ENCODE measurements at regions not wholly inside any gene's neighbourhood (a gene's known extent, or its start where the extent isn't known, plus 50 kb on each side); places are given as distances from the start of the nearest gene placed in this dataset.

DNA sequence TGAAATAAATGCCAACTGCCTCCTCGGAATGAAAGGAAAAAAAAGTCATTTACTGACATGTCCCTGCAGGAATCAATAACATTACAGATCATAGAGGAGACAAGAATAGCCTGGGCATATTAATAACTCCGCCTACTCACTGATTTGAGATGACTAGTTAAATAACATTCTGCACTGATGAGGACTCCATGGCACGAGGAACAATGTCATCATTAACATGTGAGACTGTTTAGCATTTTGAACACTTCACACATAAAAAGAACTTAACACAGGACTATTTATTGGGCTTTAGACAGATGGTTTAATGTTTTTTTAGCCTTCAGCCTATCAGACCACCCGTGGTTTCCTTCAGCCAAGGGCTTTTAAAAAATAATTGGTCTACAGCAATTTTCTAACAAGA lies 170.1 kb downstream of the OLFM4 start:
- DNase-seq (ENCODE audit: low spot score) = no peak
- no peak overlapping the region for H3K27ac ChIP-seq

GRCh38 chr13:53200075-53200474 lies 171.5 kb downstream of the OLFM4 start:
- no peak for TF ChIP-seq CTCF (IDR thresholded peaks at IDR 0.05)
- no peak for DNase-seq (ENCODE audit: low spot score)
- Histone ChIP-seq H3K27ac (no peak overlapping the region), H3K4me3 (no peak overlapping the region)

More for the DNA sequence above, 170.1 kb downstream of the OLFM4 start:
- H3K4me3 ChIP-seq = no peak overlapping the region
- no peak for TF ChIP-seq CTCF (IDR thresholded peaks at IDR 0.05)

DNA sequence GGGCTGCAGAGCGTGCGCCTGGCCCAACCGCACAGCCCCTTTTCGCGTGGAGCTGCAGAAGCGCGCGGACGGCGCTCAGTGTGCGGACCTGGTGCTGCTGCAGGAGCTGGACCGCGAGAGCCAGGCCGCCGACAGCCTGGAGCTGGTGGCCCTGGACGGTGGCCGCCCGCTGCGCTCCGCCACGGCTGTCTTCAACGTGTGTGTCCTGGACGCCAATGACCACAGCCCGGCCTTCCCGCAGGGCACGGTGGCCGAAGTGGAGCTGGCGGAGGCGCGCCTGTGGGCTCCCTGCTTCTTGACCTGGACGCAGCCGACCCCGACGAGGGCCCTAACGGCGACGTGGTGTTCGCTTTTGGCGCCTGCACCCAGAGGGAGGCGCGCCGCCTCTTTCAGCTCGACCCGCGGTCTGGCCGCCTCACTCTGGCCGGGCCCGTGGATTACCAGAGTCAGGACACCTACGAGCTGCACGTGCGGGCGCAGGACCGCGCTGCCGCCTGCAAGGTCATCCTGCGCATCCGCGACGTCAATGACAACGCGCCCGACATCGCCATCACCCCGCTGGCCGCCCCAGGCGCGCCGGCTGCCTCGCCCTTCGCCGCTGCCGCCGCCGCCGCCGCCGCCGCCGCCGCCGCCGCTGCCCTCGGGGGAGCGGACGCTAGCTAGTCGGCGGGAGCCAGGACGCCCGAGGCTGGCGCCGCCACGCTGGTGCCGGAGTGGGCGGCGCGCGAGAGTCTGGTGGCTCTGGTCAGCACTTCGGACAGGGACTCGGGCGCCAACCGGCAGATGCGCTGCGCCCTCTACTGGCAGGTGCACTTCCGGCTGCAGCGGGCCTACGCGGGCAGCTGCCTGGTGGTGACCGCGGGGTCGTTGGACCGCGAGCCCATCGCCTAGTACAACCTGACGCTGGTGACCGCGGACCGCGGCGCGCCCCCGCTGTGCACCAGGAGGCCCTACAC lies 172.2 kb downstream of the OLFM4 start:
- no peak for DNase-seq (ENCODE audit: low spot score)
- H3K4me3 ChIP-seq = peak overlapping the region; percentile 11
- no peak overlapping the region for H3K27ac ChIP-seq
- TF ChIP-seq CTCF (IDR thresholded peaks at IDR 0.05) = no peak

DNA sequence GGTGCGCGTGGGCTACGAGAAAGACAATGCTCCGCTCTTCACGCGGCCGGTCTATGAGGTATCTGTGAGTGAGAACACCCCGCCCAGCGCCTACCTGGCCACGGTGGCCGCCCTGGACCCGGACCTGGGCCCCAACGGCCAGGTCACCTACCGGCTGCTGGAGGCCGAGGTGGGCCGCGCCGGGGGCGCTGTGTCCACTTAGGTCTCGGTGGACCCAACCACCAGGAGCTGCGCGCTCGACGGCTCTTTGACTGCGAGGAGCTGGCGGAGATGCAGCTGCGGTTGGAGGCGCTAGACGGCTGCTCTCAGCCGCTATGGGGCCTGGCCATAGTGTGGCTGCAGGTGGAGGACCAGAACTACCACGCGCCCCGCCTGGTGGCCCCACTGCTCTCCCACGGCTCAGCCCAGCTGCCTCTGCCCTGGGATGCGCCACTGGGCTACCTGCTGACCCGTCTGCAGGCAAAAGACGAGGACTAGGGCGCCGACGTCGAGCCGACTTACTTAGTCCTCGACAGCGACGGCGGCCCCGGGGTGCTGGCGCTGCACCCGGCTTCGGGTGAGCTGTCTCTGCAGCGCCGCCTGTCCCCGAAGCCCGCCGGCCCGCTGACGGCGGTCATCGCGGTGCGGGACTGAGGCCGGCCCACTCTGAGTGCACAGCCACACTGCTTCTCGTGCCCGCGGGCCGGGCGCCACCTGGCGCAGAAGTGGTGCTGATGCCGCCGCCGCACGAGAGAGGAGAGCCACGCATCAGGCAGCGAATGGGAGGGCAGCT lies 173.0 kb downstream of the OLFM4 start:
- Histone ChIP-seq H3K4me3 (peak overlapping the region; percentile 11), H3K27ac (no peak overlapping the region)
- DNase-seq (ENCODE audit: low spot score) = no peak
- no peak for TF ChIP-seq CTCF (IDR thresholded peaks at IDR 0.05)

DNA sequence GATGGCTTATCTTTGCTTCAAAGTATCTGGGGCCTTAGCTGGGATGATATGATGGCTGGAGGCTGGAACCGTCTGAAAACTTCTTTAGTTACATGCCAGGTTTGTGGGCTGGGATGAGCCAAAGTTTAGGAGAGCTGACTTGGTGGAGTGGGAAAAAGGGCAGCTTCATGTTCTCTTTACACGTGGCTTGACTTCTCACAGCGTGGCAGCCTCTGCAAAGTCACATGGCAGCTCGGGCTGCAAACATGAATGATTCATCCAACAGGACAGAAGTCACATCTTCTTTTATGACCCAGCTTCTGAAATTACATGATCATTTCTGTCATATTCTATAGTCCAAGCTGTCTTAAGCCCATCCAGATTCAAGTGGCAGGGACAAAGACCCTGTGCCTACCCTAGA lies 176.0 kb downstream of the OLFM4 start:
- no peak for DNase-seq (ENCODE audit: low spot score)
- no peak overlapping the region for H3K4me3 ChIP-seq
- no peak overlapping the region for H3K27ac ChIP-seq
- TF ChIP-seq CTCF (IDR thresholded peaks at IDR 0.05) = no peak

DNA sequence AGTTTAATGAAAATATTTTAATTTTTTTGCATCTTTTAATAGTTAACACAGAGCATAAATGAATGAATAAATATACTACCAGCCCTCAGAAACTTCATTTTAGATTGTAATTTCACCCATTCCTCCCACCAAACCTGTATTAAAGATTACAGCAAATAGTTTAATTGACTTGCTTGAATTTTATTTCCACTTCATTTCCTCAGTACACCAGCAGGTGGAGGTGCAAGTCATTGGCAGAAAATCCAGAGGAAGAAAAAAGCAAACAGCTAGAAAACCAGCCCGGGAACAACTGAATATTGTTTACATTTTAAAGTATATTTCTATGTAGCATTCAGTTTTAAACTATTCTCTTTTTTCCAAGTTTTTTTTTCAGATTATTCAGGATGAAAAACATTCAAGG lies 177.8 kb downstream of the OLFM4 start:
- DNase-seq (ENCODE audit: low spot score) = no peak
- H3K4me3 ChIP-seq = no peak overlapping the region
- H3K27ac ChIP-seq = no peak overlapping the region
- no peak for TF ChIP-seq CTCF (IDR thresholded peaks at IDR 0.05)
